HUES64 (cell line): ENCODE measurements at regions not wholly inside any gene's neighbourhood (a gene's known extent, or its start where the extent isn't known, plus 50 kb on each side); places are given as distances from the start of the nearest gene placed in this dataset.

Experiments
- H3K27ac ChIP-seq: 2 replicates; pipeline ENCODE4 v1.7.0; 2013; ENCODE audit warnings: low read depth, low read length, inconsistent platforms
- H3K27me3 ChIP-seq: 2 replicates; pipeline ENCODE4 v1.6.1; 2013; ENCODE audit warnings: mild to moderate bottlenecking, low read length; ENCODE audit not compliant: insufficient read depth
- H3K36me3 ChIP-seq: 2 replicates; pipeline ENCODE4 v1.6.1; 2013; ENCODE audit warnings: mild to moderate bottlenecking, low read length; ENCODE audit not compliant: insufficient read depth
- H3K4me1 ChIP-seq: 2 replicates; pipeline ENCODE4 v1.6.1; 2013; ENCODE audit warnings: mild to moderate bottlenecking, low read length, moderate library complexity; ENCODE audit not compliant: insufficient read depth
- H3K4me3 ChIP-seq: 2 replicates; pipeline ENCODE4 v1.5.1; 2013; ENCODE audit warnings: mild to moderate bottlenecking, low read length, moderate library complexity
- H3K9ac ChIP-seq: 2 replicates; pipeline ENCODE4 v1.6.1; 2013; ENCODE audit warnings: mild to moderate bottlenecking, low read depth, low read length
- H3K9me3 ChIP-seq: 2 replicates; pipeline ENCODE4 v1.6.1; 2013; ENCODE audit warnings: low read depth, low read length; ENCODE audit not compliant: insufficient read depth
- WGBS: fragments of 150-250, 120-280 bp; methylation state at CpG from one replicate; pipeline ENCODE4 v1.1.7; 2013; ENCODE audit warnings: missing lambda C conversion rate; 5-methylcytosine and 5-hydroxymethylcytosine counted together

DNA sequence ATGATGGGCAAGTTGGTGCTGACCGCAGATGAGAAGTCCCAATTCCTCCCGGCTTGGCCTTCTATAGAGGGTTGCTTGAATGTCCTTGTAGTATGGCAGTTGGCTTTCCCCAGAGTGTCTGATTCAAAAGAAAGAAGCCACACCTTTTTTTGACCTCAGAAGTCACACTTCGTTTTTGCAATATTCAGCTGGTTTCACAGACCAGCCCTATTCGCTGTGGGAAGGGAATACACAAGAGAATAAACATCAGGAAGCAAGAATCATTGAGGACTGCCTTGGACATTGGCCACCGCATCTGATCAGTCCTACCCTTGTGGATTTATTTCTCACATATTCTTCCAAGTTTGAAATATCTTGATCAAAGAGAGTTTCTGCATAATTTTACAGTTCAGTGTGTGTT is 228.6 kb upstream of the SUCLG2 start:
- Histone ChIP-seq H3K9me3 (no peaks in the 10 kb centered on the region), H3K9ac (no peak overlapping the region), H3K4me1 (no peaks in the 10 kb centered on the region), H3K27ac (no peak overlapping the region), H3K36me3 (no peaks in the 10 kb centered on the region), H3K4me3 (no peak overlapping the region), H3K27me3 (no peaks in the 10 kb centered on the region)
- WGBS = 94% methylated on average over 5 of the region's 5 CpGs

DNA sequence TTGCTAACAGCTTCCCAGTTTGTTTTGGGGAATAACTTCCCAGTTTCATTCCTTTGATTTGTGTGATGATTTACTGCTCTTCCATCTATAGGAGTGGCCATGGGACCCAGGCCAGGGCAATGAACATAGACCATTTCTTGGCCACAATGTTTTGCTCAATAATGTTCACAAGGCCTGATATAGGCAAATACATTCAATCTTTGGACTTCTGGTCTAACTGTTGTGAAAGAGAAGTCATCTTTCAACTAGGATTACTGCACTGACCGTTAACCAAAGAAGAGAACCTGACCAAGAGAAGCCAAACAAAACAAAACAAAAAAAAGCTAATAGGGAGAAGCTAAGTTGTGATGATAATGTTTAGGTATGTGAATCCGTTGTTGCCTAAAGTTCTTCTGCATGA is 221.8 kb upstream of the SUCLG2 start:
- H3K36me3 ChIP-seq = no peaks in the 10 kb centered on the region
- H3K4me1 ChIP-seq = no peaks in the 10 kb centered on the region
- no peaks in the 10 kb centered on the region for H3K9me3 ChIP-seq
- H3K4me3 ChIP-seq = no peak overlapping the region
- no peak overlapping the region for H3K27ac ChIP-seq
- no peaks in the 10 kb centered on the region for H3K27me3 ChIP-seq
- no peak overlapping the region for H3K9ac ChIP-seq
- WGBS = 87% methylated on average over 1 of the region's 2 CpGs

DNA sequence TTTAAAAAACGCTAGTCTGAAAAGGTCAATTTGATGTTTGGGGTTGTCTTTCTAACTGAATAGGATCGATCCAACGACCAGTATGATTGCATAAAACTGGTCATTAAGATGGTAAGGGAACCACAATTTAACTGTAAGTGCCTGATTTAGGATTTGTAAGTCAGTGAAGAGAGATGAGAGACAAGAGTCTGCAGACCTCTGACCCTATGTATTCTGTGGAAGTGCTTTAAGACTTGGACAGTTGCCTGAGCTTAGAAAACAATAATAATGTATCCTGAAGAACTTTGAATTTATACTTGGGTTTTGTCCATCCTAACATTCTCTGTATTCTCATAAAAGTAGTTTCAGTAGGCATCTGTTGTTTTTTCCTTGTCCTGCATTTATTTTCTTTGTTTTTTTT is 221.4 kb upstream of the SUCLG2 start:
- no peaks in the 10 kb centered on the region for H3K9me3 ChIP-seq
- H3K4me3 ChIP-seq = no peak overlapping the region
- 95% methylated on average over 3 of the region's 3 CpGs for WGBS
- no peak overlapping the region for H3K27ac ChIP-seq
- no peaks in the 10 kb centered on the region for H3K4me1 ChIP-seq
- H3K36me3 ChIP-seq = no peaks in the 10 kb centered on the region
- no peaks in the 10 kb centered on the region for H3K27me3 ChIP-seq
- H3K9ac ChIP-seq = no peak overlapping the region

DNA sequence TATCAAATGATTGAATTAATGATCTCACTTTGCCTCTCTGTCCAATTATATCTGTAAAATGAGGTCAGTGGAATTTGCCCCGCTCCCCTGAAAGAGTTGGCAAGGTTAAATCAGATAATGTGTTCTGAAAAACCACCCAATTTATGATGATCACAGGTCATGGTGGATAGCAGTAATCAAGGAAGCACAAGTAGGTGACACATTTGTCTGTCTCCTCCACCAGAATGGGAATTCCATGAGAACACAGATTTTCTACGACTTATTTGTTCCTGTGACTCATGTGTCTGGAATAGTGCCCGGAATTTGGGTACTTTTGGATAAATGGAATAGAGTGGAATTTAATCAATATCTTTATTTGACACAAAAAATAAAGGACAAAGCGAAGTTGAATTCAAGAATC is 220.9 kb upstream of the SUCLG2 start:
- no peaks in the 10 kb centered on the region for H3K4me1 ChIP-seq
- no peak overlapping the region for H3K9ac ChIP-seq
- H3K9me3 ChIP-seq = no peaks in the 10 kb centered on the region
- no peaks in the 10 kb centered on the region for H3K36me3 ChIP-seq
- H3K27ac ChIP-seq = no peak overlapping the region
- 96% methylated on average over 3 of the region's 4 CpGs for WGBS
- no peak overlapping the region for H3K4me3 ChIP-seq
- no peaks in the 10 kb centered on the region for H3K27me3 ChIP-seq

DNA sequence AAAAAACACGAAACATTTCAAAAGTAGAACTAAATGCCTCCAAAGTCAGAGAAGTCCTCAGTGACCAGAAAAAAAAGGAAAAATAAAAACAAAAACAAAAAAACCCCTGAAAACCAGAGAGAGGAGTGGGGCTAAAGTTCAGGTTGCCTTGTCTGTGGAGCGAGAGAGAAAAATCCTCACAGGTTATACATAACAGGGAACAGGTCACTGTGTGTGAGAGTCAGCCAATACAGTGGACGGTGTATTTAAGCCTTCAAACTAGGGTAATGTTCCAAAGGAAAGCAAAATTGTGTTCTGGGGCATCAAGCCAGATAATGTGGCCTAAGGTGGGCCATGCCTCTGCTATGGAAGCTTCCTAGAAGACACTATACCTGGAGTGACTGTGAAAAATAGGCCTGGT is 216.1 kb upstream of the SUCLG2 start:
- H3K9me3 ChIP-seq = no peaks in the 10 kb centered on the region
- WGBS = 77% methylated on average over 3 of the region's 3 CpGs
- H3K27me3 ChIP-seq = no peaks in the 10 kb centered on the region
- H3K9ac ChIP-seq = no peak overlapping the region
- no peaks in the 10 kb centered on the region for H3K4me1 ChIP-seq
- H3K36me3 ChIP-seq = no peaks in the 10 kb centered on the region
- H3K27ac ChIP-seq = no peak overlapping the region
- no peak overlapping the region for H3K4me3 ChIP-seq

DNA sequence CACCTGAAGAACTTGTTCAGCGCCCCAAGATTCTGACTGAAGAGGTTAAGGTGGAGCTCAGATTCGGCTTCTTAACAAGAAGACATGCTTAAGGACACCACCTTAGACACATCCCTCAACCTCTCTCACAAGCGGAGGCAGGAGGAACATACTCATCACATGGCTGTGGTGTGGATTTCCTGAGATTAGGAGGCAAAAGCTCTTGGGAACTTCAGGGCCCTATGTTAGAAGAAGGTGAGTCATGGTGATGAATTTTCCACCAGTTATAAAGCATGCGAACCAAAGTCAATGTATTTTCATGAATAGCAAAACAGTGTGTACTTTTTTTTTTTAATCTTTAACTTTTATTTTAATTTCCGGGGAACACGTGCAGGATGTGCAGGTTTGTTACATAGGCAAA is 212.2 kb upstream of the SUCLG2 start:
- Histone ChIP-seq H3K36me3 (no peaks in the 10 kb centered on the region), H3K9ac (no peak overlapping the region)

DNA sequence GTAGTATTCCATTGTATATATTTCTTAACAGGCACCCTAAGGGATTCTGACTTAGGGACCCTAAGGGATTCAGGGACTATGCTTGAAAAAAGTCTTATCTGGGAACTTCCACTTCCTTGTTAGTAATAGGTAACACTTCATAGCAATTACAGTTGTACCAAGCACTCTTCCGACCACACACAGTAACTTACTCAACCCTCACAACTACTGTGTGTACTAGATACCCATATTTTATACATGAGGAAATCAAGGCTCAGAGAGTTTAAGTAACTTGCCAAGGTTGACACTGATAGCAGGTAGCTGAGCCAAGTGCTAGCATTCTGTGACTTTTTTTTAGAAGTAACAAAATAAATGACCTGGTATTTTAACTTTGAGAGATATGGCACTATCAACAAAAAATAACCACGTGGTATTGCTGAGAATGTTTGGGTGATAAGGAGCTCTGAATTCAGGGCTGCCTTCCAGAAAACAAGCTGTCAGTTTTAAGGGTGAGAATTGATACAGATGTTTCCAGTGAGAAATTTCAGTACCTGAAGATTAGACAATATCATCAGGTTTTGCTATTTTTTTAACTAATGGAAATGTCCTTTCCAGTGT is 210.3 kb upstream of the SUCLG2 start:
- Histone ChIP-seq H3K9me3 (no peaks in the 10 kb centered on the region), H3K4me1 (no peaks in the 10 kb centered on the region), H3K27ac (no peak overlapping the region), H3K4me3 (no peak overlapping the region), H3K27me3 (no peaks in the 10 kb centered on the region), H3K9ac (no peak overlapping the region), H3K36me3 (no peaks in the 10 kb centered on the region)
- 88% methylated on average over 2 of the region's 2 CpGs for WGBS

More for the DNA sequence above, 212.2 kb upstream of the SUCLG2 start:
- WGBS = 99% methylated on average over 6 of the region's 6 CpGs
- Histone ChIP-seq H3K4me3 (no peak overlapping the region), H3K9me3 (no peaks in the 10 kb centered on the region), H3K27me3 (no peaks in the 10 kb centered on the region), H3K4me1 (no peaks in the 10 kb centered on the region), H3K27ac (no peak overlapping the region)

DNA sequence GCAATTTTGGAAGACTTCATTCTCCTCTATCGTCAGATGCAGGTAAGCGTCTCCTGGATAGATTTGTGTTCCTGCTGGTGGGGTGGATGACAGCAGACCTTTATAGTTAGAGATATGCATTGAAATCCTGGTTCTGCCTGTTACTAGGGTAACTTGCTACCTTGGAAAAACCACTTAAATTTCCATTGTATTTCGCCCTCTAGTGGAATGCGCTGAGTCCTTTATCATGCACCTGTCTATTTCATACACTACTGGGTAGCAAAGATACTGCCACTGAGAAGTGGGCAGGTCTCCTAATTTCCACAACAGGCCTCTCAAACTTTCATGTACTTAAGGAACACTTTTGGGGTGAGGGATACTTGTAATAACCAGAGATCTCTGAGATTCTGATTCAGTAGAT is 209.5 kb upstream of the SUCLG2 start:
- no peak overlapping the region for H3K9ac ChIP-seq
- no peak overlapping the region for H3K4me3 ChIP-seq
- H3K27ac ChIP-seq = no peak overlapping the region
- WGBS = 75% methylated on average over 4 of the region's 4 CpGs
- H3K4me1 ChIP-seq = no peaks in the 10 kb centered on the region
- no peaks in the 10 kb centered on the region for H3K27me3 ChIP-seq
- H3K36me3 ChIP-seq = no peaks in the 10 kb centered on the region
- no peaks in the 10 kb centered on the region for H3K9me3 ChIP-seq

DNA sequence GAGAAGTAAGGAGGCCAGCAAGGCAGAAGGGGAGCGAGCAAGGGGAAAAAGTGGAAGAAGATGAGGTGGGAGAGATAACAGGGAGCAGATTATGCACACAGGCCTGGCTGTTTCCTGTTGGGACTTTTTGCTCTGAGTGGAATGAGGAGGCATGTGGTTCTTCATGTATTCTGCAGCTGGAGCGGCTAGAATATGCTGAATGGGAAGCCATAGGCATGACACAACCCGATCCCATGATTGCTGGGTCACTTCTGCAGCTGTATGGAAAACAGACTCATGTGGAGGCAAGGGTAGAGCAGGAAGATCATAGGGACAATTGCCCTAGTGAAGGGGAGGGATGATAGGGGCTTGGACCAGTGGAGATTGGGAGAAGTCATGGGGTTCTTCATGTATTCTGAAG is 206.0 kb upstream of the SUCLG2 start:
- 96% methylated on average over 3 of the region's 3 CpGs for WGBS

DNA sequence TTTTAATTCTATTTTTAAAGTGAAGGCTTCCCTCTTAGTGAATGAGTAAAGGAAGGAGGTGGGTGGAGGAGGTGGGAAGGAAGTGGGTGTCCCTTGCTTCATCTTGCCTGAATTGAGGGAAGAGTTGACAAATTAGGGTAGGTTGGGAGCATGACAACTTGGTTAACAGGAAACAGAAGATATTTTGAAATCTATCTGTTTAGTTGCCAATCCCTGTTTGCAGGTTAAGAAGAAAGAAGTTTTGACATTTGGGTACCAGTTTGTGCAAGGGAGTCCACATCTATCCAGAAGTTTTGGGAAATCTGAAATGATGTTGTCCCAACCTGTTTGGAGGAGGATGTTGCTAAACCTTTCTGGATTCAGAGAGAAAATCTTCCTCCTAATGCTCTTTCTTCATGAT is 204.1 kb upstream of the SUCLG2 start:
- Histone ChIP-seq H3K9ac (no peak overlapping the region), H3K4me1 (no peaks in the 10 kb centered on the region), H3K4me3 (no peak overlapping the region), H3K9me3 (no peaks in the 10 kb centered on the region), H3K36me3 (no peaks in the 10 kb centered on the region), H3K27me3 (no peaks in the 10 kb centered on the region), H3K27ac (no peak overlapping the region)

More for the DNA sequence above, 206.0 kb upstream of the SUCLG2 start:
- Histone ChIP-seq H3K4me1 (no peaks in the 10 kb centered on the region), H3K27ac (no peak overlapping the region), H3K4me3 (no peak overlapping the region), H3K9ac (no peak overlapping the region), H3K9me3 (no peaks in the 10 kb centered on the region), H3K36me3 (no peaks in the 10 kb centered on the region), H3K27me3 (no peaks in the 10 kb centered on the region)

DNA sequence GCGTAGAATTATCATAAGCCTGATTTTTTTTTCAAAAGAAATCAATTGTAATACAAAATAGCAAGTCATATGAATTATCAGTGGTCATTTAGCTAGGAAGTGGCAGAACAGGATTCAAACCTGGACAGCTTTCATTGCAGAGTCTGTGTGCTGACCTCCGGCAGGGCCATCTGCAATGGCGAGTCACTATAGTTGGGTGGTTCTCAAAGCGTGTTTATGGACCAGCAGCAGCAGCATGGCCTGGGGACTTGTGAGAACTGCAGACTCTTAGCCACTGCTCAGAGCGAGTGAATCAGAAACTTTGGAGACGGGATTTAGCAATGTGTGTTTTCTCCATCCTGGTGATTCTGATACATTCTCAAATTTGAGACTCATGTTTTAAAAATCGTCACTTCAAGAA is 202.3 kb upstream of the SUCLG2 start:
- no peaks in the 10 kb centered on the region for H3K27me3 ChIP-seq
- no peaks in the 10 kb centered on the region for H3K4me1 ChIP-seq
- no peaks in the 10 kb centered on the region for H3K36me3 ChIP-seq
- H3K4me3 ChIP-seq = no peak overlapping the region
- no peak overlapping the region for H3K27ac ChIP-seq
- WGBS = 96% methylated on average over 6 of the region's 7 CpGs
- no peaks in the 10 kb centered on the region for H3K9me3 ChIP-seq
- H3K9ac ChIP-seq = no peak overlapping the region

DNA sequence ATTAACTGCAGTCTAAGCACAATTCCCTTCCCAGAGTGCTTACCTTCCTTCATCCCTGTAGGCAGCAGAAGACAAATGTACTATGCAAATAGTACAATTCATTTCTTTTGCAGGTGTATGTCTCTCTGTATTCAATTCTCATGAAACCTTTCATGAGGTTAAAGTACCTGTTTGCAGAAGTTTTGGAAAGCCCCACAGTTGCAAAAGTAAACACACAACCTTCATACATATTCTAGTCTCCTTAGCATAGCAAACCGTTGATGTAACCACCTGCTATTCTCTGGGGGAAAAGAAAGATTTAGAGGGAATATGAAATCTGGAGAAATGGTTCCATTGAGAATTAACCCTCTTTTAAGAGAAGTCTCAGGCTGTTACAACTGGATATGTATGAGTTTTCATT is 200.3 kb upstream of the SUCLG2 start:
- no peak overlapping the region for H3K9ac ChIP-seq
- no peaks in the 10 kb centered on the region for H3K9me3 ChIP-seq
- H3K4me3 ChIP-seq = no peak overlapping the region
- WGBS = 100% methylated on average over 1 of the region's 1 CpG
- H3K36me3 ChIP-seq = no peaks in the 10 kb centered on the region
- H3K27me3 ChIP-seq = no peaks in the 10 kb centered on the region
- no peak overlapping the region for H3K27ac ChIP-seq
- H3K4me1 ChIP-seq = no peaks in the 10 kb centered on the region
